GM21381 (cell line): ENCODE measurements at regions not wholly inside any gene's neighbourhood (a gene's known extent, or its start where the extent isn't known, plus 50 kb on each side); places are given as distances from the start of the nearest gene placed in this dataset.

ENCODE experiments used
- ATAC-seq: cut with Tn5 transposase; IDR thresholded peaks from one replicate; pipeline ENCODE4 v1.9.1; 2021; ENCODE audit warnings: mild to moderate bottlenecking, moderate library complexity; ENCODE audit not compliant: unreplicated experiment

- ATAC-seq: no peak
These were observed 479.7 kb upstream of the PCDH15 start for GRCh38 chr10:55280696-55281095.

DNA sequence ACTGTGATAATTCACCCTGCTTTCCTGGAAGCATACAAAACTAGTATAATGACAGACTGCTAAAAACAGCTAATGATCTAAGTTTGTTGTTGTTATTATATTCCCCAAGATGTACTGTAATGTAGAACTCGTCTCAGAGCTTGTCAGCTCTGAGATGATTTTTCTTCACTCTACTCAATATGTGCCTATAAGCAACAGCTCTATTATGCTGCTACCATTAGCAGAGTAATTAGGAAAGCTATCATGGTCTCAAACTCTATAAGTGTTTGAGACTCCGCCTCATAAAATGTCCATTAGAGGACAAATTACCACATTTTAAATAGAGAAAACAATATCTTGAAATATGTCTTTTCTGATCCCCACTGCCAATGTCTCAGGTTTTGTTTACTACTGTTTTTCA lies 476.5 kb upstream of the PCDH15 start:
- no peak for ATAC-seq

DNA sequence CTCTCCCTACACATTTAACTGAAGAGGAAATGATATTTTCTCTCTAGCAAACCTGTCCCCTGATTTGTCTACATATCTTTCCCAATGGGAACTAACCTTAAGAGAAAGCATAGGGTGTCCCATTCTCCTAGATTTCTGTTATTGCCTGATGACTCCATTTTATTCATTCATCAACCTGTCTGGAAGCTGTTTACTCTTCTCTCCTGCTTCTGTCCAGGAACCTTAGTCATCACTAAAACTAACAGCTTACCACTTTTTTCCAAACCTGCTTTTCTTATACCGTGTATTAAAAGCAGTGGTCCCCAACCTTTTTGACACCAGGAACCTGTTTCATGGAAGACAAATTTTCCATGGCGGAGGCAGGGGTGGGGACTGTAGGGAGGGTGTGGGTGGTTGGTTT lies 473.3 kb upstream of the PCDH15 start:
- no peak for ATAC-seq

- ATAC-seq: no peak
These were observed 472.9 kb upstream of the PCDH15 start for GRCh38 chr10:55273946-55274345.

- ATAC-seq: no peak
These were observed 471.9 kb upstream of the PCDH15 start for GRCh38 chr10:55272886-55273285.

DNA sequence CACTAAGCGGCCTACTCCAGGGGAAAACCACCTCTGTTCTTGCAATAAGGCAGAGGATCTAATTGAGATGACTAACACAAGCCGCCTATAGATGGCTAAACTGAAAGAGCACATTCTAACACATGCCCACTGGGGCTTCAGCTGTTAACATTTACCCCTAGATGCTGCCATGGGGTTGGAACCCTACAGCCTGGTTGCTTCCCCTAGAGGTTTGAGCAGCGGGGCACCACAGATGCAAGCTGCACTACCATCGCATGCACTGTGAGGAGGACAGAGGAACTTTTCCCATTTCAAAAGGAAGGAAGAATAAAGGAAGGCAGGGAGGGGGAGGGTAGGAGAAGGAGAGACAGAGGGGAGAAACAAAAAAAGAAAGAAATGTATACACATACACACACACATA lies 465.8 kb upstream of the PCDH15 start:
- ATAC-seq: no peak

- ATAC-seq: no peak
These were observed 462.3 kb upstream of the PCDH15 start for GRCh38 chr10:55263327-55263726.

DNA sequence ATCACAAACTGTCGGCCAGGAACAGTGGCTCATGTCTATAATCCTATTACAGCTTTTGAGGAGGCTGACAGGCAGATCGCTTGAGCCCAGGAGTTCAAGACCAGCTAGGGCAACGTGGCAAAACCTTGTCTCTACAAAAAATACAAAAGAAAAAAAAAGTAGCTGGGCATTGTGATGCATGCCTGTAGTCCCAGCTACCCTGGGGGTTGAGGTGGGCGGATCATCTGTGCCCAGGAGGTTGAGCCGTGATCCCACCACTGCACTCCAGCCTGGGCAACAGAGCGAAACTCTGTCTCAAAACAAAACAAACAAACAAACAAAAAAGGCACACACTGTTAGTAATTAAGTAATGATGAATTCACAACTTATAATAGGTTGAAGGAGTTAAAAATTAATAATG lies 441.5 kb upstream of the PCDH15 start:
- no peak for ATAC-seq

GRCh38 chr10:55237462-55237861 lies 436.4 kb upstream of the PCDH15 start:
- ATAC-seq: no peak

DNA sequence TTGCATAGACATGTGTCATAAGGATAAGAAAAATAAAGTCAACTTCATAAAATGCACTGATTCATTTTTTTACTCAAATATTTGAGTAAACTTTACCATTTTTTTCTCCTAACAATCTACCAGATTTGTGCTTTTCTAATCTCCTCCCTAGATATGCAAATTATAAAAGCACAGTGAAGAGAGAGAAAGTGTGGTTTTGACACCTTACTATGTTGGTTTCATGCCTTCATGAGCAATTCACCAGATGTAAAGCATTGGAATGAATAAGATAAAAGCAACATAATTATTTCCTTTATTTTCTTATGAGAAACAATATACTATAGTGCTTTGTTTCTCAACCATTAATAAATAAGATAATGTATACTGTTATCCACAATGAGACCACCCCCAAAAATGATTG lies 432.5 kb upstream of the PCDH15 start:
- ATAC-seq: peak; percentile 99

- ATAC-seq: no peak
These were observed 432.1 kb upstream of the PCDH15 start for GRCh38 chr10:55233090-55233489.

DNA sequence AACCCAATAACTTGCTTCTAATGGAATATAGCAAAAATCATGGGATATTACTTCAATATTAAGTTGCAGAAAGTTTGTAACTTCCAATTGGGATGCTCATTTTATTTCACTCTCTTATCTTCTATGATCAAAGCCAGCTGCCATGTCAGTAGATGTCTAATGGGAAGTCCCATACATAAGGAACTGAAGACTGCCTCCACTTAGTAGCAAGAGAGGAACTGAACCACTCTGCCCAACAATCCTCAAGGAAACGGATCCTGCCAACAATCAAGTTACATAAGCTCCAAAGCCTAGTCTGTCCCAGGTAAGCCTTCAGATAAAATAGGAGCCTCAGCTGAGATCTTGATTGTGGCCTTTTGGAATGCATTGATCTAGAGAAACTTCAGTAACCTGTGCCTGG lies 431.5 kb upstream of the PCDH15 start:
- ATAC-seq: no peak

- ATAC-seq: no peak
These were observed 426.9 kb upstream of the PCDH15 start for GRCh38 chr10:55227967-55228366.

DNA sequence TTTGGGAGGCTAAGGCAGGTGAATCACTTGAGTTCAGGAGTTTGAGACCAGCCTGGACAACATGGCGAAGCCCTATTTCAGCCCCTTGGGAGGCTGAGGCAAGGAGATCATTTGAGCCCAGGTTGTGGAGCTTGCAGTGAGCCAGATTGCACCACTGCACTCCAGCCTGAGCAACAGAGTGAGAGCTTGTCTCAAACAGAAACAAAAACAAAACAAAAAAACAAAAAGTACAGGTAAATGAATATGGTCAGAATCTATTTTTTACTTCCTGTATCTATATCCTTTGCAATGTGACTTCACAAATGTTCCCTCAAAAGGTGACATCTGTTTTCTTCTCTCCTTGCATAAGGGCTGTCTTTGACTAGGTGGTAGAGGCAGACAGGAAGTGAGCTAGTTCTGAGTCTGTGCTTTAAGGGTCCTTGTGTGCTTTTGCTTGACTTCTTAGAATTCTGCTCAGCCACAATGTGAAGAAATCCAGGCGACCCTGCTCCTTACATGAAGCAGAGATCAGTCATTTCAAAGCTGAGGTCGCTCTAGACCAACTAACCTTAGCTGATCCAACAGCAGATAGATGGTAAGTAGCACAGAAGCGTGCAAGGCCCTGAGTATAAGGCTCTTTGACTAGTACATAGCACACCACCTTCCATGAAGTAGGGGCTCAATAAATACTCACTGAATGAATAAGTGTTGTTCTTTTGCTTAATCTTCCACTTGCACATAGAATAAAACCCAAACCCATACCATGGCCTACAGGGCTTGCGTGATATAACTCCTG lies 423.2 kb upstream of the PCDH15 start:
- no peak for ATAC-seq

DNA sequence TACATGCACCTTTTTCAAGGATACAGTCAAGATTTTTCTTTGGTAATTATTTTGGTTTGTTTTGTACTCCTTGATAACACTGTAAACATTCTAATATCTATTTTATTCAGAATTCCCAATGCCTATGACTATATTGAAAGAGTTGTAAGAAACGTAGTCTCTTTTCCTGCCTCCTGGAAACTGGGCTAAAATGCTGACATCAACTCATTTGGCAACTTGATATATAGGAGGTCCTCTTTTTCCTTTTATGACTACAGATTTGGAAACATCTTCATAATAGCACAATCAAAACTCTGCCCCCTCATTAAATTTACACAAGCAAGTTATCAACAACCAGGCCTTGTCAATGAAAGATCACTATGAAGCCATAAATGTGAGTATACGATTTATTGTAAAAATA lies 422.3 kb upstream of the PCDH15 start:
- no peak for ATAC-seq

DNA sequence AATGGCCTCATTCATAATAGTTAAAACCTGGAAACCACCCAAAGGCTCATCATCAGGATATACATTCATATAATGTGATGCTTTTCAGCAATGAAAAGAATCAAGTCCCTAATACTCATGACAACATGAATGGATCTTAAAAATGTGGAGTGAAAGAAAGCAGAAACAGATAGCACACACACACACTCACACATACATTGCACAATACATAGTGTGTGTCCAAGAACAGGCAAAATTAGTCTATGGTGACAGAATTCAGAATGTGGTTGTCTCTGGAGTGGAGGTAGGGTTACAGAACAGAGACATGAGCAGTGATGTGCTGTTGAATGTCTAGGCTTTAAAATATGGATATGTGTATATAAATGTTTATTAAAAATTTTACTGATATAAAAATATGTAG lies 419.9 kb upstream of the PCDH15 start:
- ATAC-seq: no peak

GRCh38 chr10:55215699-55216098 lies 414.7 kb upstream of the PCDH15 start:
- no peak for ATAC-seq

DNA sequence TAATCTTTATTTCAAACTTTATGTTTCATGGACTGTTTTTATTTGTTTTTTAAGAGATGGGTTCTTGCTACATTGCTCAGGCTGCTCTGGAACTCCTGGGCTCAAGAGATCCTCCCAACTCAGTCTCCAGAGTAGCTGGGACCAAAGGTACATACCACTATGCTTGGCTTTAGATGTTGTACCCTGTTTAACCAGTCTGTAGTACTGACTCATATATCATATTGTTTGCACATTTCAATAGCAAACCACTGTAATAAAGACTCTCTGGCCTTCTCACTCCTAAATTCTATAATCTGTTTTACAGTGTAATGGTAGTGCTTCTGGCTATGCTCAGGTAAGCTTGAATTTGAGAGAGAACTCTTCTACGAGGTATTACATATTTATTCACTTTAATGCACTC lies 413.6 kb upstream of the PCDH15 start:
- ATAC-seq: no peak

DNA sequence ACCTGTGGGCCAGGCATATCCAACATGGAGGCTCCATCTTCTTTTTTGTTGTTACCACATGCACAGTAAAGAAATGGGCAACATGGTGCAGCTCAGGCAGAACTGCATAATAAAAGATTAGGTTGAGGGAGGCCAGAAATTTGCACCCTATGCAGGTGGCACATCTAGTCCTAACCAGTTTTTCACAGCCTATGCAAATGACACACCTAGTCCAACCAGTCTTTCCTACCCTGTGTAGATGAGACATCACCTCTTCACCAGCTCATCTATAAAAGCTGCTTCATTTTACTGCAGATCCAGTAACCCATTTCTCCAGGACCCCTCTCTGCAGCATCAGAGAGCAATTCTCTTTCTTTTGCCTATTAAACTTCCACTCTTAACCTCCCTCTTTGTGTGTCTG lies 411.0 kb upstream of the PCDH15 start:
- no peak for ATAC-seq

- ATAC-seq: no peak
These were observed 402.8 kb upstream of the PCDH15 start for GRCh38 chr10:55203874-55204273.

DNA sequence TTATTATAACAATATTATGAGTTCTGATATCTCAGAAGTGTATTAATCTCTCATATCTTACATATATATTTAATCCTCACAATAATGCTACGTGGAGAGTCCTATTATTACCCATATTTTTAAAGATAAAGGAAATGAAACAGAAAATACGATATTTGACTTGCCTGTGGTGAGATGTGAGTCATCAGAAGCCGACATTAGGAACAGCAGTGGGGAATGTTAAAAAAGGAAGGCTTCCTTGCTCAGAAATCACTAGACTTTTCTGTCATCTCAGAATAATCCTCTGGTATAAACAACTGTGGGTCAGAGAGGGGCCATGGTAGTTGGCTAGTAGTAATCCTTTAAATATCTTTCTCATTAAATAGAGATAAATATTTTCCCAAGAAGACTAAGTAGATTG lies 402.3 kb upstream of the PCDH15 start:
- ATAC-seq: no peak

DNA sequence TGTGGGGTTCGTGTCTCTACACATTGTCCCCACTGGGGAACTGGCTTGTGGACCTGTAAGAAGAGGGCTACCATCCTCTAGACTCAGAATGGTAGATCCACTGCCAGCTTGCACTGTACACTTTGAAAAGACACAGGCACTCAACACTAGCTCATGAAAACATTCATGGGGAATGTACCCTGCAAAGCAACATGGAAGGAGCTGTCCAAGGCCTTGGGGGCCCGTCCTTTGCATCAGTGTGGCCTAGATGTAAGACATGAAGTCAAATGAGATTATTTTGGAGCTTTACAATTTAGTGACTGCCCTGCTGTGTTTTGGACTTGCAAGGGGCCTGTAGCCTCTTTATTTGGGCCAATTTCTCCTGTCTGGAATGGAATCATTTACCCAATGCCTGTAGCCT lies 399.0 kb upstream of the PCDH15 start:
- ATAC-seq: no peak

DNA sequence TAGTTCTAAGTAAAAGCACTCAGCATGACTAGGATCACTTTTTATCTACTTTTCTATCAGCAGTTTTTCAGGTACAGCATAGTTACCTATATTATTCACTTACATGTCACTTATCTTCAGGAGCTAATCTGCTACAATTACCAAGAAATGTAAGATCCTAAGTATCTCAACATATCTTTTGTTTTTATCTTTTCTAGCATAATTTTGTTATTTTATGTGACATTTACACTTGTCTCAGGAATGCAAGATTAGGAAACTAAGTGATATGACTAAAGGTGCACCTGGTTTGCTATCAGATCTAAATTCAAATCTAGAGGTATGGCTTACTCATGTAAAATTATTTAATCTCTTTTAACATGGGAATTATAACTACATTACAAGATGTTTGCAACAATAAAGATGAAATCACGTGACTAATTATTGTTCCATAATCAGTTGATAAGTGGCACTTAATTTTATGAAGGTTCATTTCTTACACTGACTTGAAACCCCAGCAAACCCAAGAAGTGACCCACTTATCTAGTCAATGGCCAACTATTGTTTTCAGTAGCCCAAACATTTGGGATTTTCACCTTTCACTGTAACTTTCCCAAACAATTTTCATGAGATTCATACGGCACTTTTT lies 390.3 kb upstream of the PCDH15 start:
- ATAC-seq: no peak
